ENCODE measurements at regions not wholly inside any gene's neighbourhood (a gene's known extent, or its start where the extent isn't known, plus 50 kb on each side); places are given as distances from the start of the nearest gene placed in this dataset.

GRCh38 chr6:119614138-119614537 lies 264.6 kb upstream of the MAN1A1 start:
- DNase-seq, result no peak
- H3K9me3 ChIP-seq, result no peaks in the 10 kb centered on the region

DNA sequence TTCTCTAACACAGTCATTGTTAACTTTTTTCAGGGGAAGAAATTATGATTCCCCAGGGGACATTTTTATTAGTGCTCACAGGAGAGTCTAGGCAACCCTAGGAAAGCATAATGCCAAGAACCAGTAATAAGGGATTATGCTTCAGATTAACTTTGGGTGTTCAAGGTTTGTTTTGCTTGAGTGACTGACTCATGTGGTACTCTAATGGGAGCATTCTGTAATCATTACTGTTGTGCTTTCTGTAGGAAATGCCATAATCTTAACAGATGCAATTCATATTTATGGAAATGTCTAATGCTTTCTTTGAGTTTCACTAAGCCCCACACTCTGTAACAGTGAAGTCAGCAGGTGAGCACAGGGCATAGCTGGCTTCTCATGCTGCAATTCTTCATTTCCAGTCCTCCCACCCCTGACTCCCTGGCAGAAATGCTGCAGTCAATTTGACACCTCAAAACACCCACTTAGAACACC lies 263.4 kb upstream of the MAN1A1 start:
- no peaks in the 10 kb centered on the region for H3K9me3 ChIP-seq
- no peak overlapping the region for H3K27ac ChIP-seq
- H3K4me3 ChIP-seq, result no peak overlapping the region
- H3K27me3 ChIP-seq, result no peaks in the 10 kb centered on the region
- H3K4me1 ChIP-seq, result no peaks in the 10 kb centered on the region
- H3K9ac ChIP-seq (ENCODE audit: low read depth in 2 of 2, low read length in 2 of 2), result no peak overlapping the region
- intact Hi-C loops (cut with DNase I), result no loop called here
- no peak for TF ChIP-seq CTCF (IDR thresholded peaks at IDR 0.05)
- H3K36me3 ChIP-seq, result no peaks in the 10 kb centered on the region
- DNase-seq, result no peak

More at GRCh38 chr6:119614138-119614537, 264.6 kb upstream of the MAN1A1 start:
- intact Hi-C loops (cut with DNase I), result no loop called here
- Histone ChIP-seq H3K4me3 (no peak overlapping the region), H3K36me3 (no peaks in the 10 kb centered on the region), H3K4me1 (no peaks in the 10 kb centered on the region), H3K9ac (ENCODE audit: low read depth in 2 of 2, low read length in 2 of 2) (no peak overlapping the region), H3K27ac (no peak overlapping the region), H3K27me3 (no peaks in the 10 kb centered on the region)
- TF ChIP-seq CTCF (IDR thresholded peaks at IDR 0.05), result no peak

- H3K4me1 ChIP-seq, result no peaks in the 10 kb centered on the region
- DNase-seq, result no peak
- no peaks in the 10 kb centered on the region for H3K27me3 ChIP-seq
- TF ChIP-seq CTCF (IDR thresholded peaks at IDR 0.05), result no peak
- H3K36me3 ChIP-seq, result no peaks in the 10 kb centered on the region
- H3K4me3 ChIP-seq, result no peak overlapping the region
- H3K27ac ChIP-seq, result no peak overlapping the region
- intact Hi-C loops (cut with DNase I), result no loop called here
- no peaks in the 10 kb centered on the region for H3K9me3 ChIP-seq
- H3K9ac ChIP-seq (ENCODE audit: low read depth in 2 of 2, low read length in 2 of 2), result no peak overlapping the region
These were observed 262.8 kb upstream of the MAN1A1 start for GRCh38 chr6:119612176-119612891.

- DNase-seq, result no peak
- H3K4me1 ChIP-seq, result no peaks in the 10 kb centered on the region
- TF ChIP-seq CTCF (IDR thresholded peaks at IDR 0.05), result no peak
- no peak overlapping the region for H3K27ac ChIP-seq
- H3K36me3 ChIP-seq, result no peaks in the 10 kb centered on the region
- H3K9me3 ChIP-seq, result no peaks in the 10 kb centered on the region
- no peaks in the 10 kb centered on the region for H3K27me3 ChIP-seq
- intact Hi-C loops (cut with DNase I), result no loop called here
- H3K4me3 ChIP-seq, result no peak overlapping the region
- no peak overlapping the region for H3K9ac ChIP-seq (ENCODE audit: low read depth in 2 of 2, low read length in 2 of 2)
These were observed 261.2 kb upstream of the MAN1A1 start for GRCh38 chr6:119610754-119611153.

DNA sequence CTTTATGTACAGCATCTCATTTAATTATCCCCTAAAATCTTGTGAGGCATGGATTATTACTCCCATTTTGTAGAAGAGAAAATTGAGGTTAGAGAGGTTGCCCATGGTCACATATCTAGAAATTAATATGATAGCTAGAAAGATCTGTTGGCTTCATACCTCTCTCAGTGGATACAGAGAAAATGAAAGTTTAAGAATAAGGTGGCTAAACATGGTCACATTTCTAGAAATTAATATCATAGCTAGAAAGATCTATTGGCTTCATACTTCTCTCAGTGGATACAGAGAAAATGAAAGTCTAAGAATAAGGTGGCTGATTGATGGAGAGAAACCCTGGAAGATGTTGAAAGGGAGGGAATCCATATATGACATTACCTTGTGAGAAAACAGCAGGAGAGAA lies 260.7 kb upstream of the MAN1A1 start:
- H3K9me3 ChIP-seq, result no peaks in the 10 kb centered on the region
- intact Hi-C loops (cut with DNase I), result no loop called here
- no peaks in the 10 kb centered on the region for H3K27me3 ChIP-seq
- no peak overlapping the region for H3K4me3 ChIP-seq
- no peak for DNase-seq
- no peak overlapping the region for H3K9ac ChIP-seq (ENCODE audit: low read depth in 2 of 2, low read length in 2 of 2)
- H3K36me3 ChIP-seq, result no peaks in the 10 kb centered on the region
- H3K4me1 ChIP-seq, result no peaks in the 10 kb centered on the region
- H3K27ac ChIP-seq, result no peak overlapping the region
- TF ChIP-seq CTCF (IDR thresholded peaks at IDR 0.05), result no peak

Data from colonic mucosa (tissue), 4 donors.